Activated naive CD8-positive, alpha-beta T cell treated with anti-CD3 and anti-CD28 coated beads, Interleukin-2, amount 50 U/mL, for 16 hours (primary cell): ENCODE measurements at regions not wholly inside any gene's neighbourhood (a gene's known extent, or its start where the extent isn't known, plus 50 kb on each side); places are given as distances from the start of the nearest gene placed in this dataset.

ENCODE experiments used
- DNase-seq: peaks from one replicate; pipeline ENCODE4 v3.0.0-alpha.2; 2020; ENCODE audit warnings: low read depth, low spot score

DNA sequence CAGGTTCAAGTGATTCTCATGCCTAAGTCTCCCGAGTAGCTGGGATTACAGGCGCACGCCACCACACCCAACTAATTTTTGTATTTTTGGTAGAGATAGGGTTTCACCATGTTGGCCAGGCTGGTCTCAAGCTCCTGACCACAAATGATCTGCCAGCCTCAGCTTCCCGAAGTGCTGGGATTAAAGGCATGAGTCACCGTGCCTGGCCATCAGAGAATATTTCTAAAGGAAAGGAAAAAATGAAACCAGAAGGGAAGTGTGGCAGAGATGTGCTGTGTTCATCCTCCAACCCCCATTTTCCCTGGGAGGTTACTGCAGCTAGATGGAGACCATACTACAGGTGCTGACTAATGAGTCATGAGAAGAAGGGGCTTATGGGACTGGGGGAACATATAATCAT, 964.1 kb downstream of the TTLL7 start:
- no peak for DNase-seq

DNA sequence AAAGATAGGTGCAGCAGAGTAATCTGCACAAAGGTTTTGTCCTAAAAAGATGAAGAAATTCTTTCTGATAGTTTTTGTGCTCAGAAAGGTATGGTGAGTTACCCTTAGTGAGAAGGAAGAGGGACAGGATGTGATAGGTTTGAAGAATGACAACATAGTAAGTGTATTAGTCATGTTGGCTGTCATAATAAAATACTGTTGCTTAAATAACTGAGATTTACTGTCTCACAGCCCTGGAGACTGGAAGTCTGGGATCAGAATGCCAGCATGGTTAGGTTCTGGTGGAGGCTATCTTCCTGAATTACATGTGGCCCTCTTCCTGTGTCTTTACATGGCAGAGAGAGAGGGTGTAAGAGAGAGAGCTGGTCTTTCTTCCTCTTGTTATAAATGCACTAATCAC, 965.2 kb downstream of the TTLL7 start:
- no peak for DNase-seq

DNA sequence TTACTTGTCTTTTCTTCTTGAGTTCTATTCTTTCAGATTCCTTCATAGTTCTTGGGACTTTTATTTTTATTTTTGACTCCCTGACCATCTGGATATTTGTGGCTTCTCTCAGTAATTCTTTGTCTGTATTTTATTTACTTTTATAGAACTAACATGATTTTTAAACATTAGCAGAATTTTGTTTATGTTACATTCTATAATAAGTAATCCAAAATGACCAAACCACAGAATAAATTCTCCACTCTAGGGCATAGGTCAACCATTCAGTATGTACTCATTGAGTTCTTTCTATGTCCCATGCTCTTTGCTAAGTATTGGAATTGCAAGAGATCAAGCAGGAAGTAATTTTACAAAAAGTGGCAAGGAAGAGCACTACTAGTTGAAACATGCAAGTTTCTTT, 969.0 kb downstream of the TTLL7 start:
- no peak for DNase-seq

DNA sequence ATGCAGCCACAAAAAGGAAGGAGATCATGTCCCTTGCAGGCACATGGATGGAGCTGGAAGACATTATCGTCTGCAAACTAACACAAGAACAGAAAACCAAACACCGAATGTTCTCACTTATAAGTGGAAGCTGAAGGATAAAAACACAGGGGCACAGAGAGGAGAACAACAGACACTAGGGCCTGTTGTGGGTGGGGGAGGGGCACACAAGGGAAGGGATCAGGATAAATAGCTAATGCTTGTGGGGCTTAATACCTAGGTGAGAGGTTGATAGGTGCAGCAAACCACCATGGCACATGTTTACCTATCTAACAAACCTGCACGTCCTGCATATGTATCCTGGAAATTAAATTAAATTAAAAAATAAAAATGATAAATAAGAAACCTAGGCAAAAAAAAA, 969.9 kb downstream of the TTLL7 start:
- no peak for DNase-seq

DNA sequence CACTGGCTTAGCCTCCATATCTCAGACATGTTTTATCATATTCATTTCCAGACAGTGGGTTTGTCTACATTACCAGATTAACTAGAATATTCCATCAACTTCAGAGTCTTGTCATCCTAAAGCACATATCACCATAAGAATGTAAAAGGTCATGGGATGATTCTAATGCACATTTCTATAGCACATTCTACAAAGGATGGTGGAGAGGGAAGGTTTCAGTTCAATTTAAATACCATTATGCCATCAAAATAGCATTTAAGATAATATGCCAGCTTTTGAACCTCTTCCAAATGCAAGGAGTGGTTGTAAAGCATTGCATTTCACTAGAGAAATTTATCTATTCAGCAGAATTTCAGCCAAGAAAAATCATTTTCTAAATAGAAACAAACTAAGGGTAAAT, 970.5 kb downstream of the TTLL7 start:
- no peak for DNase-seq

DNA sequence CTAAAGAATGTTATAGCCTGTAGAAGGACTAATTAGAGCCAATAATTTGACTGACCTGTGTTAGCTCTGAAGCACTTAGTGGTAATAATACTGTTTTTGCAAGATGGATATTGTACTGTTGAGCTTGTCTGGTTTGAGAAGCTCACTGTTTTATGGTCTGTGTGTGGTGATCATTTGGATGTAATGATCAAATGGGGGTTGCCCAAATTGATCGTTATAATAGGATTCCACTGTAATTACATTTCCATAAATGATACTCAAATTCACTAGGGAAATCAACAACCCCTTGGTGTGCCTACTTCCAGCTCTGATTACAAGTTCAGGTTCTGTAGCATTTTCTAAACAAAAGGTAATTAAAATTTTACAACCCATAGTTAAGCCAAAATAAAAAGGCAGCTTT, 971.4 kb downstream of the TTLL7 start:
- no peak for DNase-seq

DNA sequence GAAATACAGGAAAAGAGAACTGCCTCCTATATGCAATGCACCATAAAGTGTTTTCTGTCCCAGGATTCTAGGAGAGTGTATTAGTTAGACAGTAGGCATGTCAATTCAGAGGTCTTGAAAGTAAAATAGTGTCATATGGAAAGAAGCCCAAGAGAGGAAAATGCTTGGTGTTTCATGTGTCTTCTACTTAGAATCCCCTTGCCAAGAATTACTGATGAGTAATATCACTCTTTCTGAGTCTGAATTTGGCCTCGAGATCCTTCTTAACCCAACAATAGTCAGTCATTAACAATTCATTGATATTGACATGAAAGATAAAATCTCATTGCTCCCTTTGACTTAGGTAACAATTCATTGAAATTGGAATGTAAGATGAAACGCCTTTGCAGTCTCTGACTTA, 972.2 kb downstream of the TTLL7 start:
- no peak for DNase-seq

DNA sequence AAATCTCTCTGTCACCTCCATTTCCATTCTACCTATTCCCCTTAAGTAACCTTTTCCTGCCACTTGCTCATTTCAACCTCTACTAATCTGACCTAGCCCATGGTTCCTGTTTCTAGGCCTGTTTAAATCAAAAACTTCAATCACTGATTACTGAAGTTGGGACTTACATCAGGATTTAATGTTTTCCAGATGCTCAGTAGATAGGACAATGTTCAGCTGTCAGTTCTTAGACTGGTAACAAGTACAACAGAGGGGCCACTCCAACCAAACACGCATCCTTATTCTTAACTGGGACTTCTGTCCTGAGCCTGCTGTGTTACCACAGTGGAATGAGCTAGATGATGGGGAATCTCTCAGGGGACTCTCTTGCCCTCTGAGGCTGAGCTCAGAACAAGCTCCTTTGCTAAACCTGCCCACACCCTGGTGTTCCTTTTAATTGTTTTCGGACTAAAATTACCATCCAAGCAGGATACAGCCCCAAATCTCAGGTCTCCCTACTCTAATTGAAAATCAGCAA, 974.6 kb downstream of the TTLL7 start:
- no peak for DNase-seq

DNA sequence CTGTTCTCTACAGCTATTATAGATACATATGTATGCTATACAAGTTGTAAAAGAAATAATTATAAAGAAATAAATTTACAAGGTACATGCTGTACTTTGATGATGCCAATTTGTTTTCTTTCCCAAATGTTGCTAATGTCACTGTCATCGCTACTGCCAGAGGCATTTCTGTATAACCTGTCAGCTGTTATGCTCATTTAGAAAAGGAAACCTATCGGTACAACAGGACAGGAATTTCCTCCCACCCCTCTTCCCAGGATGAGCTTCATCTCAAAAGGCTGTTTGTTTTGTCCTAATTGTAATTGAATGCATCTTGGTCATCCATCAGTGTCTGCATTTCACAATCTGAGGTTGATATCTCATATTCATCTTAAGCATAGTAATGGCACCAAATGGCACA, 975.7 kb downstream of the TTLL7 start:
- no peak for DNase-seq

DNA sequence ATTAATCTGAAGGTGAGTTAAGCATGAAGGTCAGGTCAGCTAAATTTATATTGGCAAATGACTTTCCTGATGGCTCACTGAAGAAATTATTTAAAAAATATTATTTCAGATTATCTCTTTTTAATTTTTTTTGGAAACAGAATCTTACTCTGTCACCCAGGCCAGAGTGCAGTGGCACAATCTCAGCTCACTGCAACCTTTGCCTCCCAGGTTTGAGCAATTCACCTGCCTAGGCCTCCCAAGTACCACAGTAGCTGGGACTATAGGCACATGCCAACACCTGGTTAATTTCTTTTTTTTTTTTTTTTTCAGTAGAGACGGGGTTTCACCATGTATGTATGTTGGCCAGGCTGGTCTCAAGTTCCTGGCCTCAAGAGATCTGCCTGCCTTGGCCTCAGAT, 976.7 kb downstream of the TTLL7 start:
- DNase-seq, result no peak

DNA sequence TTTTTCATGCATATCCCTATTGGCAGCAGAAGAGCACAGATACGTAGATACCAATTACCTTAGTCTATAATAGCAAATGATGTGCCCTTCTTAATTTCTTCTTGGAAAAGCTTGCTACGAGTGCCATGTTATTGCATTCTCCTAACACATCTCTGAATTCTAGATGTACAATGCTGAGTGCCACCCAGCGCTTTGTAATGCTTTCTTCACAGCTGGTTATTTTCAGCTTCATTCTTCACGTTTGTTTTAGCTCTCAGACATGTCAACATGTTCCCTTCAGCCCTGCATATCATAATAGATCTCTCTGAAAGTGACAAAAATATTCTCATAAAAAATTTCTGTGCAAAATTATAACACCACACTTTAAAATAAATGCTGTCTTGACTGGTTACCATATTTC, 981.2 kb downstream of the TTLL7 start:
- DNase-seq, result no peak

DNA sequence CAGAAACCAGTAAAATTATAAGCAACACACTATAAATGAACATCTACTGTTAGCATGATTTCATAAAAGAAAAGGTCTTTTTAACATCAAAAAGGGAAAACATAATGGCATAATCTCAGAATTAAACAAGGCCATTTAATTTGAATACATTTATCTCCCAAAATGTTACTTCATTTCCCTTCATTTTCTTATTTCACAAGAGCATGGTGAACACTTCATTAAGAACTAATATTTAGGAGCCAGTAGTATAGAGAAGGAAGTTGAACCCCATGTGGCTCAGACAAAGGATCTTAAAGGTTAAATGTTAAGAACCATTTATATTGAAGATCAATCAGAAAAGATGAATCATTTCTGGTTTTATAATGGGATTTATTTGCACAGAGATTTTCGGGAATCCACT, 981.7 kb downstream of the TTLL7 start:
- DNase-seq, result no peak

DNA sequence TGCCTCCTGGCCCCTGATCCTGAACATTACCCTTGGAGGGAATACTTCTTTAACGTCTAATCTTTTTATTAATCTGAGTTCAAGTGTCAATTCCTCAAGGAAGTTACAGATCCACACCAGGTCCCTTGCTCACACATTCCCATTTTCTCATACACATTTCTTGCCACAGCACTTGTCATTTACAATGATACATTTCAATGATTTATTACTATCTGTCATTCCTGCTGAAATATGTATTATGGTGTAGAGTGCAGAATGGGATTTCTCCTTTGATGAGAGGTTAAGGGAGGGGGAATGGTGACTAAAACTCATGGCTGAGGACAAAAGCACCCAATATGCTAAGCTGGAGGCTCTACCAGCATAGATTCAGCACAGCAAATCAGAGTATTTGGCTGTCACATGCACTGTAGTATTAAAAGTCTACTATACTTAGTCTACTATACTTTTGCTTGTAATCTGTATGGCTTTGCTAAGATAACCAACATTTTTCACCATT, 982.5 kb downstream of the TTLL7 start:
- no peak for DNase-seq

DNA sequence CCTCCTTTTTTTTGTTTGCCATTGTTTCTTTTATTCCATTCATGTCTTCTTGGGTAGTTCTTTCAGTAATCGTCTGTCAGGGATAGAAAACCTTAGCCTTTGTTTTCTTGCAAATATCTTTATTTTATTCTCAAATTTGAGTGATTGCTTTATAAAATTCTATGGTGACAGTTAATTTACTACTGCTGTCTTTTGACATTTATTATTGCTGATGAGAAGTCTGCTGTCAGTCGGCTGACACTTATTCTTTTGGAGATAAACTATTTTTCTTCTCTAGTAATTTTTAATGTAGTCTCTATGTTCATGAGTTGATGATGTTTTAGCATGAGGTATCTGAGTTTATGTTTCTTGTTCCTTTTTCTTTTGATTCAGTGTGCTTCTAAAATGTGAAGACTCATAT, 983.8 kb downstream of the TTLL7 start:
- no peak for DNase-seq

DNA sequence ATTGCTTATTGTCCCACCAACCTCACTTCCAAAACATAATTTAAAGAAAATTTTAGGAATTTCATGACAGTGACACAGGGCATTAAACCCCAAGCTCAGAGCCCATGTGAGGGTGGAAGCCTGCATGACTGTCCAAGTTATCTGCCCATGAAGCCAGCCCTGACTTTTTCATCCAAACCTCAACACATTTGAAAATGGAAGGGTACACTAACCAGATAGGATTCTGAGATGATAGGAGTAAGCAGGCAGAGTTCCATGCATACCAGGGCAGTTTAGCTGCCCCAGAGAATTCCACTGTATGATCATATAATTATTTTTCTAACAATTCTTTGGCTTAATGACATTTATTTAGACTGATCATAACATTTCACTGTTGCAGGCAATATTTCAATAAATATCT, 986.0 kb downstream of the TTLL7 start:
- DNase-seq, result no peak

DNA sequence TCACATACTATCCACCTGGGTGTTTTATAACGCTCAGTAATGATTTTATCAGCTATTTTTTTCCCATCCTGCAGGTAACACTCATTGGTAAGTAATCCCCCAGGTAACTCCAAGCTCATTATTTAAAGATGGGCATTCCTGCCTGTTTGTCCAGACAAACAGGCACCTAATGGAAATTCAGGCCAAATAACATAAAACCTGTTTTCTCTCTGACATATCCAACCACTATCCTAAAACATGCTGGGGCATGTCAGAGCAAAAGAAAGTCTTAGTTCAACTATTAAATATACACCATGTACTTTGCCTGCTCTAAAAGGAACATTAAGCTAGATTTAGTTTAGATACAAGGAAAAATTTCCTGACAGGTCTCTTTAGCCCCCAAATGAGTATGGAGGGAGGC, 987.7 kb downstream of the TTLL7 start:
- DNase-seq, result no peak

DNA sequence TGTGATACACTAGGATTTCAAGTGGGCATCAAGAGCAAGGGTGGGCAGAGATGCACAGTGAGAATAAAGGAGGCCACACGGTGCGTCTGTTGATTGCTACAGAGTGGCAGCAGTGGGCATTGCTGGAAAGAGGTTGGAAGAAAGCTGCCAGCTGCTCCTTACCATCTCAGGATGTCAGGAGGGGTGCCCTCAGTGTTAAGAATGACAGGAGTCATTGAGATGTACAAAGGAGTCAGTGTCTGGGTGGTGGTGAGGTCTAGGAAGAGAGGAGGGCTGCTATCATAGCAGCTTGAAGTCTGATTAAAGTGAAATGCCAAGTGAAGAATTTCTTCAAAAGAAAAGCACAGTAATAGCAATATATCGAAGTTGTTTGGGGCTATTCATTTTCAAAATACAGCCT, 992.7 kb downstream of the TTLL7 start:
- no peak for DNase-seq

DNA sequence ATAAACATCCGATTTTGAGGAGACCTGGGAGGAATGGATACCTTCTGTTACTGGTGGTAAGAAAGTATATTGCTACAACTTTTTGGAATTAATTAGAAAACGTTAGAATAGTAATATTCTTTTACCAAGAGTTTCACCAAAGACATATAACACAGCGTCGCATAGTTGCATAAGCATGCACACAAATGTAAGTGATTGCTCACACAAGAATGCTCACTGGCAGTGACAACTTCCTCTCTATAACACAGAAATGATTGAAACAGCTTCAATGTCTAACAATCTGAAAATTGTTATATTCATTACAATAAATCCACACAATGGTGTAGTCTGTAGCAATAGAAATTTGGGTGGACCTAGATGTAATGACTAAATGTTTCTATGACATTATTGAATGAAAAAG, 998.6 kb downstream of the TTLL7 start:
- no peak for DNase-seq

DNA sequence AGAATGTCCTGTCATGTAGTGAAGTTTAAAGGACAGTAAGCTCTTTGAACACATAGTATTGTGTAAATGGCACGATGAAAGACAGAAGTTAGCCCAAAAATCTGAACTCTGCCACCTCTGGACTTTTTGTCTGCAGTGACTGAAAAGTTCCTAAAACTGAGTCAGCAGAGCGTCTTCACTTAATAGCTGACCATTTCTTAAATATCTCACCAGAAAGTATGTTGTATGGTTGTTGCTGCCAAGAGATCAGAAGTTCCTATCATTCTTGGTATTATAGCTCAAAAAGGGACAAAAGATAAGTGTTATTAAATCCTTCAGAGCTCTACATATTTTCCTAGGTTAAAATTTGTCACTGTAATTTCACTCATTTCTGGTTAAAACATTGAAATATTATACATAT, 1003.0 kb downstream of the TTLL7 start:
- no peak for DNase-seq

DNA sequence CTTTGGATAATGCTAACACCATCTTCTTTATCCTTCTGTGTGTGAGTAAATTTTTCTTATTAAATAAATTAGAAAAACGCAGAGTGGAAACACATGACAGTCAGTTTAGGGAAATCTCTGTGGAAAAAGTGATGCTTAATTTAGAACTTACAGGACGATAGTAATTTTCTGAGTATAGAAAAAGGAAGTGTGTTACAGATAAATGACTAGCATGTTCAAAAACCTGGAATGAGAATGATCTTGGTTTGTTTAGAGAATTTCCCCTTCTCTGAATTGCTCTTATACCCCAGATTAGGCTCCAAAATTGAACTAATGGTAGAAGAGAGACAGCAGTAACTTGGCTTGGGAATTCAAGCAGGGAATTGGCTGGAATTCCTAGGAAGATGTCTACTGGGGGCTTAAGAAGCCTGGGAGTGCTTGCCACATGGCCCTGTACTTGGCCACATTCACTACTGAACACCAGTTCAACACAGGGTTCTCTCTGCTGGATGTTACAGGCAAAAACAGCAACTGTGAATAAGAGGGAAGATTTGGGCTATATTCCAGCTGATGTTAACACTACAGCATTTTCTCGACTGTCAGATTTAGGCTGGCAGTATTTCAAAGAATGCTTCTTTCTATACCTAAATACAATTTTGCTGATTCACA, 1004.2 kb downstream of the TTLL7 start:
- no peak for DNase-seq

DNA sequence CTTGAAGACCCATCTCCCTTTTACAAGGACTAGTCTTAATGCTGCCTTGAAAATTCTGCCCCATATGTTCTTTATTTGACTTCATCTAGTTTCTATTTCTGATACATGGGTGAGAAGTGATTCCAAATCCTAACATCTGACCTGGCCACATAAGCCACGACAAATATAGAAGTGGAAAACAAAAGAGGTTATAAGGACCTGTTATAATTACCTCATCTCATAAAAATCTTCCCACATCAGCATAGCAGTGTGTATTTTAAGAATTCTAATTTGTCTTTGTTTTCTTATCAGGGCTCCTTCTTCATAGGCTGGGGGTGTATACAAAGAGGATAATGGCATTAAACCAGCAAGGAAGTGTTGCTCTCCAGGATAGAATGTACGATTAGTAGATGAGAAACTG, 1007.4 kb downstream of the TTLL7 start:
- no peak for DNase-seq

DNA sequence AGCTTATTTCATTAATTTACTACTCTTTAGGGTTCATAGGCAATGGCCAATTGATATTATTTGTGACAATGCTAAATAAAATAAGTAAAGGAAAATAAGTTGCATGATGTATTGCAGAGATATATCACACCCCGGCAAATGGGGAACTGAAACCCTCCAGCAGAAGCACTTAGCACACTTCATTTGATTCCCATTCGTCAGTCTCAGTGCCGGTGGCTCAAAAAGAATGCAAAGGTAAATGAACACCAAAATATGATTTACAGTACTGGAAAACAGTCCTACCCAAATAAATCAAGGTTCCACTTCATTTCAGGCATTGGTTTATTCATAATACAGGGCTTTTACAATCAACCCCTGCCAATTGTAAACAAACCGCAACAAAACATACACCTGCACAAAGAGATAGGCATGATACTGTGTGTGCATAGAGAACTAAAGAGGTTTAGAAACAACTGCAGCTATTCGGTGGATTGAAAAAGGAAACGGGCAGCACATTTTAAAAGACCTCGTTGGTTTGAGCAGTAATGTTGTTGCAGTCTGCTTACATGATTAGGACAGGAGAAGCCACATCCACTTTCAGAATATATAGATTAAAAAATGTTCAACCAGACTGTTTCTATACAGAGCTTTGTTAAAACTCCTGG, 1019.2 kb downstream of the TTLL7 start:
- DNase-seq, result no peak

DNA sequence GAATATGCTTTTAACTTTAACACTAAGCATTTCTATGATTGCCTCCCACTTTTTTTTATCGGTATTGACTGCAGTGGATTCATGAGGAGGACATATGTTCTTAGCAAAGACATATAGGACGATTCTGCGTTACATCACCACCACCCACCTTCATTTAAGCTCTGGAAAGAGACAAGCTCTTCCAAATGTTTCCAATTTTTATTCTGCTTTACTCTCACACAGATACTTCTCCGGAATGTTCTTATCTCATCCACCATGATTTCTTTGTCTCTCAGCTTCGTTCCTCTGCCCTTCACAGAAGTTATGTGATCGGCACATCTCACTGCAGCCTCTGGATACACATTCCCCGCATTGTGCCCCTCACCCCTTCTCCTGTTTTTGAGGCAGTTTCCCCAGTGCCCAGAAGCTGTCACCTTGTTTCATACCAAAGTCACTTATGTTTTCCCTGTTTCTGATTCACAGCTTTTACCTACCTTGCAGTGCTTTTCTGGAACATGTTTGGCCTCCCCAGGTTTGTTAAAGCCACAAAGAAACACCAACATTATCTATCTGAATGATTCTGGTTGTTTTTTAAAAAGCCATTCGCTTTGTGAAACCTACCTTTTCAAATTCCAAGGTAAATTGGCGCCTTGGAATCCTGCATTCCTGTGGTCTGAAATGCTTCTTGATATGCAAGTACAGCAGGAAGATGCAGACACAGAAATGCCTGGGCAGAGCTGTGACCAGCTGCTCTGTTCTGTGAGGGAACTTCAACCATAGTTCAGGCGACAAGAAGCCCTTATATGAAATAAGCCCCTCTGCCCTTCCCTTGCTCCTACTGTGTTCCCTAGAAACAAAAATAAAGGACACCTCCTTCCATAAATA, 1020.2 kb downstream of the TTLL7 start:
- DNase-seq, result no peak
